ENCODE measurements at regions not wholly inside any gene's neighbourhood (a gene's known extent, or its start where the extent isn't known, plus 50 kb on each side); places are given as distances from the start of the nearest gene placed in this dataset.

DNA sequence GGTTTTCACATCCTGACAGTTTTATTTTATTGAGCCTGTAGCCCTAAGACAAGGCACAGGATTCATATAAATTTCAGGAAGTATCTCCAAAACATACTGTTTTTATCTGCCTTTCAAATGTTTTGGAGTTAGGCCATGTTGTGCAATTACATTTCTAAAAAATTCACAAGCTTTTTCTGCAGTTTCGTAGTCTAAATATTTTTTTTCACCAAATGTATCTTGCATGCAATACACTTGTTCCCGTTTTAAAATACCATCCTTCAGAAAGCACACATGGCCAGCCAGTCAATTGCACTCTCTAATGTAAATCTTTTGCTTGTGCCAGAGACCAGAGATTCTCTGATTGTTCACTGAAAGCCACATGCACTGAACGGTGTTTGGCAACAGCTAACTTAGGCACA is 161.5 kb upstream of the PRKCQ start:
- TF ChIP-seq, protein P1, sequence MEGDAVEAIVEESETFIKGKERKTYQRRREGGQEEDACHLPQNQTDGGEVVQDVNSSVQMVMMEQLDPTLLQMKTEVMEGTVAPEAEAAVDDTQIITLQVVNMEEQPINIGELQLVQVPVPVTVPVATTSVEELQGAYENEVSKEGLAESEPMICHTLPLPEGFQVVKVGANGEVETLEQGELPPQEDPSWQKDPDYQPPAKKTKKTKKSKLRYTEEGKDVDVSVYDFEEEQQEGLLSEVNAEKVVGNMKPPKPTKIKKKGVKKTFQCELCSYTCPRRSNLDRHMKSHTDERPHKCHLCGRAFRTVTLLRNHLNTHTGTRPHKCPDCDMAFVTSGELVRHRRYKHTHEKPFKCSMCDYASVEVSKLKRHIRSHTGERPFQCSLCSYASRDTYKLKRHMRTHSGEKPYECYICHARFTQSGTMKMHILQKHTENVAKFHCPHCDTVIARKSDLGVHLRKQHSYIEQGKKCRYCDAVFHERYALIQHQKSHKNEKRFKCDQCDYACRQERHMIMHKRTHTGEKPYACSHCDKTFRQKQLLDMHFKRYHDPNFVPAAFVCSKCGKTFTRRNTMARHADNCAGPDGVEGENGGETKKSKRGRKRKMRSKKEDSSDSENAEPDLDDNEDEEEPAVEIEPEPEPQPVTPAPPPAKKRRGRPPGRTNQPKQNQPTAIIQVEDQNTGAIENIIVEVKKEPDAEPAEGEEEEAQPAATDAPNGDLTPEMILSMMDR (IDR thresholded peaks at IDR 0.05): no peak
- TF ChIP-seq POLR2A (IDR thresholded peaks at IDR 0.05): no peak

All from transverse colon (tissue), 3 donors.